Aorta (tissue), 5 donors: ENCODE measurements at regions not wholly inside any gene's neighbourhood (a gene's known extent, or its start where the extent isn't known, plus 50 kb on each side); places are given as distances from the start of the nearest gene placed in this dataset.

Experiments used
- ATAC-seq: fragments of 200-7000 bp; cut with Tn5 transposase; one replicate; pipeline ENCODE4 v1.9.1; 2022; ENCODE audit warnings: moderate library complexity; ENCODE audit not compliant: low FRiP score
- DNase-seq, 2 donors: peaks; one replicate each; pipeline ENCODE4 v3.0.0-alpha.2; 2020
- H3K27ac ChIP-seq, 2 donors: one replicate each; pipeline ENCODE4 v1.5.1; 2013; ENCODE audit warnings: low read length in 2 of 2, mild to moderate bottlenecking in 2 of 2, moderate library complexity in 2 of 2, control low read depth in 1 of 2, inconsistent platforms in 1 of 2, low read depth in 1 of 2
- H3K27me3 ChIP-seq, 2 donors: one replicate each; pipeline ENCODE4 v1.6.1; 2013; ENCODE audit warnings: control low read depth in 1 of 2, low read length in 1 of 2, mild to moderate bottlenecking in 1 of 2, moderate library complexity in 1 of 2; ENCODE audit not compliant: insufficient read depth in 2 of 2, control insufficient read depth in 1 of 2
- H3K36me3 ChIP-seq, 2 donors: one replicate each; pipeline ENCODE4 v1.6.1; 2013; ENCODE audit warnings: control low read depth in 1 of 2, low read length in 1 of 2, mild to moderate bottlenecking in 1 of 2; ENCODE audit not compliant: insufficient read depth in 2 of 2, control insufficient read depth in 1 of 2
- H3K4me1 ChIP-seq, 2 donors: one replicate each; pipeline ENCODE4 v1.6.1; 2013; ENCODE audit warnings: low read length in 2 of 2, control low read depth in 1 of 2, mild to moderate bottlenecking in 1 of 2, moderate library complexity in 1 of 2; ENCODE audit not compliant: insufficient read depth in 2 of 2, control insufficient read depth in 1 of 2
- H3K4me3 ChIP-seq, 2 donors: one replicate each; pipeline ENCODE4 v1.5.1; 2013; ENCODE audit warnings: low read length in 2 of 2, control low read depth in 1 of 2, mild to moderate bottlenecking in 1 of 2
- H3K9me3 ChIP-seq: one replicate; pipeline ENCODE4 v1.6.1; 2013; ENCODE audit warnings: mild to moderate bottlenecking, low read length; ENCODE audit not compliant: control insufficient read depth
- WGBS, 2 donors: extraction: QIAGEN DNeasy Blood & Tissue Kit; methylation state at CpG; one replicate each; pipeline ENCODE4 v1.1.7; 2013; 5-methylcytosine and 5-hydroxymethylcytosine counted together
- intact Hi-C, 2 donors: fragments of 100-400 bp; cut with DNase I; formaldehyde crosslinking; loops; one replicate each; pipeline versions ENCODE4 v1.14.2 to v1.15.0; 2022
- donor health status: healthy with polysubstance abuse.
- donor health status: Bipolar disorder and iron deficiency.
- donor health status: DM: no; HTN: no; CAD: no.
- donor health status: DM: no; HTN: no; CAD: no.
- donor health status: DM: yes; HTN: yes; CAD: no.

DNA sequence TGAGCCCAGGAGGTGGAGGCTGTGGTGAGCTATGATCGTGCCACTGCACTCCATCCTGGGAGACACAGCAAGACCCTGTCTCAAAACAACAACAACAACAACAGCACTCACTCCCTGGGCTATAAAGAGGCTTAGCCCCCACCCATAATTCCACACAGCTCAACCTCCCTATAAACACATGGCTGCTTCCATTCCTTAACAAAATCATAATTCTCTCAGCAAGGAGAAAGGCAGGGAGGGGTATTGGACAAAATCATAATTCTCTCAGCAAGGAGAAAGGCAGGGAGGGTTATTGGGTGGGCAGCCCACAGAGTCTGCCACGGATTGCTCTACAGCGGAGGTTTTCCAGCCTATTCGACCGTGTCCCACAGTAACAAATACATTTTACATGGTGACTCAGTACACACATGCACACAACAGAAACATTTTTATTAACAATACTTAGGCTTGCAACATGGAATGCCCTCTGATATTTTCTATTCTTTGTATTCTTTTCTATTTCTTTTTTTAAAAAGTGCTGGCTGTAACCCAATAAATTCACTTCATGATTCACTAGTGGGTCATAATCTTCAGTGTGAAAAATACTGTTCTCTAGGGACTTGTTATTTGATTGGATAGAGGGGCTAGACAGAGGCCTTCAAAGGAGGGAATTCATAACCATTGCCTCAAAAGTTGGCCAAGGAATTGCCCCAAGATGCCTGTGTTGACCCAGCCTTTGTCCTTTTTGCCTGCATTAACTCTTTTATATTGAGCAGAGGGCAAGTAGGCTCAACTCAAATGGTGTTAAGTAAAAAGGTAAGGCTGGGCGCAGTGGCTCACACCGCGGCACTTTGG, 50.6 kb upstream of the ZMYND8 start:
- intact Hi-C loops, result no loop called here
- H3K9me3 ChIP-seq, result no peaks in the 10 kb centered on the region
- H3K4me1 ChIP-seq, result peaks cover 0 to 2% of the 10 kb centered on the region in 2 donors
- H3K36me3 ChIP-seq, result no peaks in the 10 kb centered on the region
- H3K27me3 ChIP-seq, result no peaks in the 10 kb centered on the region
- H3K27ac ChIP-seq, result no peak overlapping the region
- WGBS, 2 donors, result 65 to 78% methylated on average over 8 of the region's 8 CpGs
- DNase-seq (no peak), ATAC-seq (no peak)
- no peak overlapping the region for H3K4me3 ChIP-seq

DNA sequence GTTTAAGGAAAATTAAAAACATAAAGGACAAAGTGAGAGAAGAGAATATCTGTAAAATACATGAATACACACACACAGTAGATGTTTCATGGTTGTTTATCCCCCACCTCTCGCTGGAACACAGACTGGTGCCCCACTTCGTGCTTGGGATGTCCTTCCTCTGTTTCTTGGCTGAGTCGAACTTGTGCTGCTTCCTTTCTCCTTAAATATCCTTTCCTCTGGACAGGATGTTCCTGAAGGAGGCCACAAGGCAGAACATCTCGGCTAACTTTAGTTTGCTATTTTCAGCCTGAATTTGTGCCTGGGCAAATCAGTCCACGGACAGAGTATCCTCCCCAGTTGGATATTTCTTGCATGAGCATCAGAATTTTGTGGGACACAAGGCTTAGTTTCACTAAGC, 54.7 kb upstream of the ZMYND8 start:
- ATAC-seq (peak; percentile 20), DNase-seq (no peak)
- no peaks in the 10 kb centered on the region for H3K27me3 ChIP-seq
- no peaks in the 10 kb centered on the region for H3K36me3 ChIP-seq
- H3K4me1 ChIP-seq, result peaks cover 0 to 2% of the 10 kb centered on the region in 2 donors
- intact Hi-C loops, result no loop called here
- H3K9me3 ChIP-seq, result no peaks in the 10 kb centered on the region
- 19 to 36% methylated on average over 5 of the region's 5 CpGs for WGBS, 2 donors
- no peak overlapping the region for H3K27ac ChIP-seq
- no peak overlapping the region for H3K4me3 ChIP-seq

DNA sequence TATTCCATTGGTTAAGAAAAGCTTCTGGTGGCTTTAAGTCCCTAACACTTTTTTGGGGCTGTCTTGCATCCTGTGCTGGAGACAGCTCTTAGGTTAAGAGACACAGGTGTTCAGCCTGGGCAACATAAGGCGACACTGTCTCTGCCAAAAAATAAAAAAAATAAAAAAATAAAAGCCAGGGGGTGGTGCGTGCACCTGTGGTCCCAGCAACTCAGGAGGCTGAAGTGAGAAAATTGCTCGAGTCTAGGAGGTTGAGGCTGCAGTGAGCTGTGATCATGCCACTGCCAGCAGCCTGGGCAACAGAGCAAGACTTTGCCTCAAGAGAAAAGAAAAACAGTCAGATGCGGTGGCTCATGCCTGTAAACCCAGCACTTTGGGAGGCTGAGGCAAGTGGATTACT, 55.6 kb upstream of the ZMYND8 start:
- Histone ChIP-seq H3K36me3 (no peaks in the 10 kb centered on the region), H3K4me3 (no peak overlapping the region), H3K4me1 (no peaks in the 10 kb centered on the region), H3K27ac (no peak overlapping the region), H3K9me3 (no peaks in the 10 kb centered on the region), H3K27me3 (no peaks in the 10 kb centered on the region)
- DNase-seq (no peak), ATAC-seq (no peak)
- WGBS, 2 donors, result 90 to 94% methylated on average over 4 of the region's 4 CpGs
- intact Hi-C loops, result no loop called here

- 86 to 92% methylated on average over 8 of the region's 8 CpGs for WGBS, 2 donors
- H3K4me3 ChIP-seq, result no peak overlapping the region
- intact Hi-C loops, result no loop called here
- no peaks in the 10 kb centered on the region for H3K4me1 ChIP-seq
- DNase-seq, result no peak
- no peaks in the 10 kb centered on the region for H3K27me3 ChIP-seq
- no peaks in the 10 kb centered on the region for H3K36me3 ChIP-seq
- ATAC-seq, result no peak
- H3K27ac ChIP-seq, result no peak overlapping the region
- no peaks in the 10 kb centered on the region for H3K9me3 ChIP-seq
These were observed 56.7 kb upstream of the ZMYND8 start for GRCh38 chr20:47413189-47413588.

DNA sequence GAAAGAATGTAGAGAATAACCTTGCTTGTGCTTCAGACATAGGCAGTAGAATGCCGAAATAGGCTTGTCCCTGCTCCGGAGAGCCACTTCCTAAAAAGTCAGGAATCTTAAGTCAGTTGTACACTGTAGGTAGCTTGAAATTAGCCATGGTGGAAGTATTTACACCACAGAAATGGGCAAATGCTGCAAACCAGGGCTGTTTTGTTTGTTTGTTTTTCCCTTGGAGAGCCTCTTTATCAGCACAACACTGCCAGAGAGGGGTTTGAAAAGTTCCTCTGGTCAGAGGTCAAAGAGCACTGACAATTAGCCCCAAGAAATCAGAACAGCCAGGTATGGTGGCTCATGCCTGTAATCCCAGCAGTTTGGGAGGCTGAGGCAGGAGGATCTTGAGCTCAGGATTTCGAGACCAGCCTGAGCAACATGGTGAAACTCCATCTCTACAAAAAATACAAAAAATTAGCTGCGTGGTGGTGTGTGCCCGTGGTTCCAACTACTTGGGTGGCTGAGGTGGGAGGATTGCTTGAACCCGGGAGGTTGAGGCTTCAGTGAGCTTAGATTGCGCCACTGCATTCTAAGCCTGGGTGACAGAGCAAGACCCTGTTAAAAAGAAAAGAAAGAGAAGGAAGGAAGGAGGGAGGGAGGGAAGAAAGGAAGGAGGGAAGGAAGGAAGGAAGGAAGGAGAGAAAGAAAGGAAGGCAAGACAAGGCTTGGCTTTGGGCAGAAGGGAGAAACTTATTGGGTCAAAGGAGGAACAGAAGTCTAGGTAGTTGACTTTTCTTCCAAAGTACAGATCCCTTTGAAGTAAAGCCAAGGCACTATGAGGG, 61.0 kb upstream of the ZMYND8 start:
- Histone ChIP-seq H3K27me3 (no peaks in the 10 kb centered on the region), H3K9me3 (no peaks in the 10 kb centered on the region), H3K27ac (no peak overlapping the region), H3K4me1 (no peaks in the 10 kb centered on the region), H3K4me3 (no peak overlapping the region), H3K36me3 (no peaks in the 10 kb centered on the region)
- DNase-seq (no peak), ATAC-seq (no peak)
- intact Hi-C loops, result no loop called here
- WGBS, 2 donors, result 95% methylated on average over 7 of the region's 7 CpGs

GRCh38 chr20:47418069-47418757, 61.7 kb upstream of the ZMYND8 start:
- no peak for DNase-seq
- Histone ChIP-seq H3K4me3 (no peak overlapping the region), H3K27me3 (no peaks in the 10 kb centered on the region), H3K27ac (no peak overlapping the region), H3K36me3 (no peaks in the 10 kb centered on the region), H3K9me3 (no peaks in the 10 kb centered on the region), H3K4me1 (no peaks in the 10 kb centered on the region)
- ATAC-seq, result no peak
- intact Hi-C loops, result no loop called here
- whole genome bisulfite sequencing, 2 donors, result 81% methylated on average over 7 of the region's 7 CpGs

GRCh38 chr20:47419953-47420514, 63.5 kb upstream of the ZMYND8 start:
- whole genome bisulfite sequencing, 2 donors, result 84 to 88% methylated on average over 7 of the region's 7 CpGs

GRCh38 chr20:47421076-47421475, 64.6 kb upstream of the ZMYND8 start:
- no peaks in the 10 kb centered on the region for H3K4me1 ChIP-seq
- DNase-seq (no peak), ATAC-seq (no peak)
- no peaks in the 10 kb centered on the region for H3K27me3 ChIP-seq
- H3K9me3 ChIP-seq, result no peaks in the 10 kb centered on the region
- intact Hi-C loops, result no loop called here
- no peak overlapping the region for H3K4me3 ChIP-seq
- 81 to 87% methylated on average over 3 of the region's 3 CpGs for WGBS, 2 donors
- H3K27ac ChIP-seq, result no peak overlapping the region
- H3K36me3 ChIP-seq, result no peaks in the 10 kb centered on the region

More at GRCh38 chr20:47419953-47420514, 63.5 kb upstream of the ZMYND8 start:
- DNase-seq (no peak), ATAC-seq (no peak)
- Histone ChIP-seq H3K4me1 (no peaks in the 10 kb centered on the region), H3K27ac (no peak overlapping the region), H3K36me3 (no peaks in the 10 kb centered on the region), H3K9me3 (no peaks in the 10 kb centered on the region), H3K4me3 (no peak overlapping the region), H3K27me3 (no peaks in the 10 kb centered on the region)
- intact Hi-C loops, result no loop called here
